ENCODE measurements at regions not wholly inside any gene's neighbourhood (a gene's known extent, or its start where the extent isn't known, plus 50 kb on each side); places are given as distances from the start of the nearest gene placed in this dataset.

DNA sequence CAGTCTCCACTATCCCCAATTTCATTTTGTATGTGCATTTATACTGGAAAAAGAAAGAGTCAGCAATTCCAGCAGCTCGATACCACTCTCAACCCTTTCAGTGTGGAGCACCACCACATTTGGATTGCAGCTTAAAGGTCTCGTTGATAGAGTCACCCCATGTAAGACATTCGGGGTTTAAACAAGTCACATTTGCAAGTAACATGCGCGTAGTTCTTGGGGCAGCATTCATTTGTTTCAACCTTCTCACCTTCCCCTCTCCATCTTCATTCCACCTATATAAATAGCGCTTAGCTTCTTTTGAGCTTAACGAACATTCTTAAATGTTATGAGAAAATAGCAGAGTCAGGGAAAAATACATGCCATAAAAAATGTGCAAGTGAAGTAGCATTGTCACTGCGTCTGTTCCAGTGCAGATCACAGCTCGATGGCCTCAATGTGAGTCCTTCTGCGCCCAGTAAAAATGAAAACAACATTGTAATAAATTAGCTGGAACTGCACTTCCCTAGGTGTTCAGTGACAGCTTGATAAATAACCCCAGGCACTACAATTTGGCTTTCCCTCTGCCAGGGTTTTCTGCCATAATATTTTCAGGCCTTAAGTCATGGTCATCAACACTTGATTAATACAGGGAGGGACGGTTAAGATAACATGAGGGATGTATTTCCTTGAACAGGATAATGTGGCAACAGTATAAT is 737.8 kb upstream of the NRSN1 start:
- no peak overlapping the region for H3K27ac ChIP-seq
- no peak for TF ChIP-seq ZFX (IDR thresholded peaks at IDR 0.05)
- TF ChIP-seq CTCF (conservative IDR thresholded peaks at IDR 0.05), result no peak

GRCh38 chr6:23389386-23389785 is 736.6 kb upstream of the NRSN1 start:
- no peak overlapping the region for H3K27ac ChIP-seq
- TF ChIP-seq CTCF (conservative IDR thresholded peaks at IDR 0.05) (no peak), ZFX (IDR thresholded peaks at IDR 0.05) (no peak)

GRCh38 chr6:23390221-23390620 is 735.8 kb upstream of the NRSN1 start:
- H3K27ac ChIP-seq, result no peak overlapping the region
- no peak for TF ChIP-seq ZFX (IDR thresholded peaks at IDR 0.05)
- no peak for TF ChIP-seq CTCF (conservative IDR thresholded peaks at IDR 0.05)

- TF ChIP-seq ZFX (IDR thresholded peaks at IDR 0.05) (no peak), CTCF (conservative IDR thresholded peaks at IDR 0.05) (no peak)
- no peak overlapping the region for H3K27ac ChIP-seq
Observed at GRCh38 chr6:23394681-23395080, 731.3 kb upstream of the NRSN1 start.

DNA sequence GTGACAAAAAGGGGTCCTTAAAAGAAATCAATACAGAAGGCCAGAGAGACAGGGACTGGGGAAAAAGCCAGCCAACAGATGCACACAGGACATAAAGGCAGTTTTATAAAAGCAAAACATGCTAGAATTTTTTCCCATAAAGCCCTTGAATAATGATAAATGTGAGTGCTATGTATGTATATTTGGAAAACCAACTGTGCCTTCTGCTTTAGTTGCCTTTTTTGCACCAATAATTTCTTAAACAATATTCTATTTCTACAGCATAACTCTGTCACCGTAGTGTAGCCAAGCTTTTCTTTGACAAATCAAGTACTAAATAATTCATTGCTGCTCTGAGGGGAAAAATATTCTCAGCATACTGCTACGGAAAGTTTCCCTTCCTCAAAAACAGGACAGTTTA is 730.6 kb upstream of the NRSN1 start:
- H3K27ac ChIP-seq, result no peak overlapping the region
- TF ChIP-seq ZFX (IDR thresholded peaks at IDR 0.05) (no peak), CTCF (conservative IDR thresholded peaks at IDR 0.05) (no peak)

- no peak for TF ChIP-seq CTCF (conservative IDR thresholded peaks at IDR 0.05)
- TF ChIP-seq ZFX (IDR thresholded peaks at IDR 0.05), result no peak
Observed at GRCh38 chr6:23396949-23397348, 729.1 kb upstream of the NRSN1 start.

DNA sequence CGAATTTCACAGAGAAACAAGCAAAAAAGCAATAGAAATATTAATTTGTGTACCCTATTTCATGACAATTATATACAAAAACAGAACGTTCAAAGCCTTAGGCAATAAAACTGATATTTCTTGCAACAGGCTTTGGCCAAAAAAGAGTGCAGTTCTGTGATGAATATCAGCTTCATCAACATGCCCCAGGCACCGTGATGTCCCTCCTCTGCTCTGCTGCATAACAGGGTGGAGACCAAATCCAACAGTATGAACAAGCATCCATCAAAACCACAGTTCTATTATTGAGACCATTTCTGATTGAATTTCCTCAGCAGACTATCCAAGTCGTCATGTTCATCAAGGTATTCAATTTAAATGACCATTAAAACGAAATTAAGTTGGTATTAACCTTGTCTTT is 722.6 kb upstream of the NRSN1 start:
- TF ChIP-seq ZFX (IDR thresholded peaks at IDR 0.05) (no peak), CTCF (conservative IDR thresholded peaks at IDR 0.05) (no peak)
- H3K27ac ChIP-seq, result no peak overlapping the region

More at GRCh38 chr6:23396949-23397348, 729.1 kb upstream of the NRSN1 start:
- no peak overlapping the region for H3K27ac ChIP-seq
